ENCODE measurements at regions not wholly inside any gene's neighbourhood (a gene's known extent, or its start where the extent isn't known, plus 50 kb on each side); places are given as distances from the start of the nearest gene placed in this dataset.

- TF ChIP-seq CTCF (IDR thresholded peaks at IDR 0.05) (no peak), POLR2AphosphoS5 (IDR thresholded peaks at IDR 0.05) (no peak)
Measured at GRCh38 chr10:106173838-106174237, 990.7 kb downstream of the SORCS1 start.
